GM23338 (cell line): ENCODE measurements at regions not wholly inside any gene's neighbourhood (a gene's known extent, or its start where the extent isn't known, plus 50 kb on each side); places are given as distances from the start of the nearest gene placed in this dataset.

Source experiments
- ATAC-seq: fragments of 200-7000 bp; cut with Tn5 transposase; 3 replicates; pipeline ENCODE4 v1.9.1; 2020
- DNase-seq: peaks from one replicate; pipeline ENCODE4 v3.0.0-alpha.2; 2015; ENCODE audit warnings: low spot score
- H2AFZ ChIP-seq: fragments of 200-600 bp; sonication (generic); 2 replicates; pipeline ENCODE4 v1.8.0; 2016; ENCODE audit warnings: antibody characterized with exemption, mild to moderate bottlenecking, moderate library complexity
- H3F3A ChIP-seq: fragments of 200-600 bp; sonication (generic); replicated peaks from 2 replicates; pipeline ENCODE4 v1.8.0; 2017; ENCODE audit warnings: antibody characterized with exemption, mixed run types, low read depth
- H3K27ac ChIP-seq: fragments of 200-600 bp; sonication (generic); 2 replicates; pipeline ENCODE4 v1.6.1; 2016; ENCODE audit warnings: low read depth
- H3K27me3 ChIP-seq: fragments of 200-600 bp; sonication (generic); 2 replicates; pipeline ENCODE4 v1.8.0; 2016; ENCODE audit warnings: mild to moderate bottlenecking, mixed run types, moderate library complexity; ENCODE audit not compliant: insufficient read depth
- H3K36me3 ChIP-seq: fragments of 200-600 bp; sonication (generic); 2 replicates; pipeline ENCODE4 v1.8.0; 2016; ENCODE audit warnings: mild to moderate bottlenecking; ENCODE audit not compliant: insufficient read depth
- H3K4me1 ChIP-seq: fragments of 200-600 bp; sonication (generic); 2 replicates; pipeline ENCODE4 v1.8.0; 2016; ENCODE audit warnings: mild to moderate bottlenecking, moderate library complexity; ENCODE audit not compliant: insufficient read depth
- H3K4me2 ChIP-seq: fragments of 200-600 bp; sonication (generic); 2 replicates; pipeline ENCODE4 v1.7.1; 2017; ENCODE audit warnings: mixed run types
- H3K4me3 ChIP-seq: fragments of 200-600 bp; sonication (generic); 2 replicates; pipeline ENCODE4 v1.6.1; 2016; ENCODE audit warnings: mixed run types
- H3K79me2 ChIP-seq: fragments of 200-600 bp; sonication (generic); replicated peaks from 2 replicates; pipeline ENCODE4 v1.8.0; 2017; ENCODE audit warnings: mild to moderate bottlenecking; ENCODE audit not compliant: insufficient read depth
- H3K9me2 ChIP-seq: fragments of 200-600 bp; sonication (generic); 2 replicates; pipeline ENCODE4 v1.8.0; 2017; ENCODE audit not compliant: insufficient read depth
- H4K20me1 ChIP-seq: fragments of 200-600 bp; sonication (generic); replicated peaks from 2 replicates; pipeline ENCODE4 v1.8.0; 2017; ENCODE audit warnings: mild to moderate bottlenecking; ENCODE audit not compliant: insufficient read depth
- H3K27ac Mint-ChIP-seq: 2 replicates; pipeline ENCODE4 v1.8.0; 2020; ENCODE audit warnings: inconsistent platforms, mild to moderate bottlenecking, moderate library complexity, mixed read lengths
- H3K27me3 Mint-ChIP-seq: 3 replicates; pipeline ENCODE4 v1.8.0; 2022; ENCODE audit warnings: low read depth, mild to moderate bottlenecking, moderate library complexity, mixed read lengths, inconsistent platforms; ENCODE audit not compliant: insufficient read depth, poor library complexity
- H3K36me3 Mint-ChIP-seq: 3 replicates; pipeline ENCODE4 v1.8.0; 2021; ENCODE audit warnings: low read depth, mild to moderate bottlenecking, inconsistent platforms, moderate library complexity, mixed read lengths
- H3K4me1 Mint-ChIP-seq: 3 replicates; pipeline ENCODE4 v1.8.0; 2020; ENCODE audit warnings: mild to moderate bottlenecking, inconsistent platforms, mixed read lengths
- H3K4me3 Mint-ChIP-seq: 3 replicates; pipeline ENCODE4 v1.8.0; 2021; ENCODE audit warnings: moderate library complexity, mild to moderate bottlenecking, inconsistent platforms, mixed read lengths
- H3K9me3 Mint-ChIP-seq: 3 replicates; pipeline ENCODE4 v1.8.0; 2020; ENCODE audit warnings: moderate library complexity, mild to moderate bottlenecking, inconsistent platforms, mixed read lengths
- CREB1 ChIP-seq: fragments of 250-450 bp; sonication (Bioruptor Pico); IDR thresholded peaks from 2 replicates; pipeline ENCODE4 v1.5.0; 2020; ENCODE audit warnings: low read depth, mild to moderate bottlenecking, moderate library complexity
- EZH2 ChIP-seq: fragments of 200-600 bp; sonication (generic); IDR thresholded peaks from one replicate; pipeline ENCODE4 v1.8.0; 2017; ENCODE audit warnings: antibody characterized with exemption, mild to moderate bottlenecking, low read depth; ENCODE audit not compliant: unreplicated experiment
- EZH2phosphoT487 ChIP-seq: fragments of 200-600 bp; sonication (generic); IDR thresholded peaks from one replicate; pipeline ENCODE4 v1.8.1; 2018; ENCODE audit warnings: antibody characterized with exemption; ENCODE audit not compliant: unreplicated experiment
- JUNB ChIP-seq: IDR thresholded peaks from one replicate; pipeline ENCODE4 v1.6.1; 2016; ENCODE audit warnings: antibody characterized with exemption; ENCODE audit not compliant: unreplicated experiment
- NANOG ChIP-seq: IDR thresholded peaks from 2 replicates; pipeline ENCODE4 v1.6.1; 2016; ENCODE audit warnings: antibody characterized with exemption, borderline replicate concordance
- POLR2AphosphoS5 ChIP-seq: IDR thresholded peaks from 2 replicates; pipeline ENCODE4 v1.6.1; 2016; ENCODE audit warnings: antibody characterized with exemption, low read depth
- STAT1 ChIP-seq: IDR thresholded peaks from one replicate; pipeline ENCODE4 v1.6.1; 2016; ENCODE audit warnings: antibody characterized with exemption; ENCODE audit not compliant: unreplicated experiment
- ZNF114 ChIP-seq: fragments of 250-450 bp; sonication (Bioruptor Pico); IDR thresholded peaks from 2 replicates; pipeline ENCODE4 v1.5.0; 2020; ENCODE audit warnings: mild to moderate bottlenecking, moderate library complexity
- ZNF331 ChIP-seq: fragments of 250-450 bp; sonication (Bioruptor Pico); IDR thresholded peaks from 2 replicates; pipeline ENCODE4 v1.5.0; 2020; ENCODE audit warnings: low read depth, mild to moderate bottlenecking, moderate library complexity
- TF ChIP-seq, protein P1 (sequence below): IDR thresholded peaks from one replicate; pipeline ENCODE4 v1.6.1; 2018; ENCODE audit warnings: antibody characterized with exemption; ENCODE audit not compliant: unreplicated experiment
- TF ChIP-seq, protein P2 (sequence below): IDR thresholded peaks from 2 replicates; pipeline ENCODE4 v1.6.1; 2016; ENCODE audit warnings: antibody characterized with exemption
- TF ChIP-seq, protein P3 (sequence below), 2 experiments: fragments of 200-600 bp in 1 of 2; sonication (generic) in 1 of 2; conservative IDR thresholded peaks; 2 replicates each; pipeline versions ENCODE4 v1.5.1 to v1.6.1; 2016 to 2017; ENCODE audit warnings: antibody characterized with exemption in 2 of 2, low read depth in 2 of 2, mild to moderate bottlenecking in 2 of 2, moderate library complexity in 1 of 2
- TF ChIP-seq, protein P4 (sequence below): fragments of 250-450 bp; sonication (Bioruptor Pico); IDR thresholded peaks from 2 replicates; pipeline ENCODE4 v1.5.0; 2020; ENCODE audit warnings: mild to moderate bottlenecking, moderate library complexity

DNA sequence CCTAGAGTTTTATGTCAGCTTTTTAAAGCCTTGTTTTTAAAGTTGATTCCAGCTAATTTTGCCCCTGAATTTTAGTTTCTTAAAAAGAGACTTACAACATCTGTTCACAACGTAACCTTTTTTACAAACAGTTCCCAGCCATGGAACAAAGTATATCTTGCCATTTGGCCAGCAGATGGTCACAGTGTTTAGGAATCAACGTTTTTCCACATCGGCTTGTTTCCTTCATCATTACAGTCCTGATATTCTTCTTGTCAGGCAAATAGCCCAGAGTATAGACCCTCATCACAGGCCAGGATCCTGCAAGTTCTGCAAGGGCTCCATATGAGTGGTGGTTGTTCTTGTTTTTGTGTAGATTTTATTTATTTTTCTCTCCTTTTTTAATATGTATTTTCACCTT lies 341.7 kb upstream of the HTR1E start:
- no peak overlapping the region for H3K4me2 ChIP-seq
- Mint-ChIP-seq H3K27me3 (no peaks in the 10 kb centered on the region), H3K36me3 (no peaks in the 10 kb centered on the region), H3K9me3 (no peaks in the 10 kb centered on the region), H3K4me1 (peaks cover 4% of the 10 kb centered on the region; the same call in 1 of the 3 replicates), H3K4me3 (no peak overlapping the region), H3K27ac (no peak overlapping the region)
- no peaks in the 10 kb centered on the region for H3K27me3 ChIP-seq
- H3K79me2 ChIP-seq, result no peaks in the 10 kb centered on the region
- no peaks in the 10 kb centered on the region for H3K36me3 ChIP-seq
- no peaks in the 10 kb centered on the region for H4K20me1 ChIP-seq
- H2AFZ ChIP-seq, result peak overlapping the region; percentile 72; the same call in 1 of the 2 replicates
- no peak overlapping the region for H3K27ac ChIP-seq
- ATAC-seq, result no peak
- H3F3A ChIP-seq, result no peaks in the 10 kb centered on the region
- no peak overlapping the region for H3K4me3 ChIP-seq
- TF ChIP-seq, protein P1, sequence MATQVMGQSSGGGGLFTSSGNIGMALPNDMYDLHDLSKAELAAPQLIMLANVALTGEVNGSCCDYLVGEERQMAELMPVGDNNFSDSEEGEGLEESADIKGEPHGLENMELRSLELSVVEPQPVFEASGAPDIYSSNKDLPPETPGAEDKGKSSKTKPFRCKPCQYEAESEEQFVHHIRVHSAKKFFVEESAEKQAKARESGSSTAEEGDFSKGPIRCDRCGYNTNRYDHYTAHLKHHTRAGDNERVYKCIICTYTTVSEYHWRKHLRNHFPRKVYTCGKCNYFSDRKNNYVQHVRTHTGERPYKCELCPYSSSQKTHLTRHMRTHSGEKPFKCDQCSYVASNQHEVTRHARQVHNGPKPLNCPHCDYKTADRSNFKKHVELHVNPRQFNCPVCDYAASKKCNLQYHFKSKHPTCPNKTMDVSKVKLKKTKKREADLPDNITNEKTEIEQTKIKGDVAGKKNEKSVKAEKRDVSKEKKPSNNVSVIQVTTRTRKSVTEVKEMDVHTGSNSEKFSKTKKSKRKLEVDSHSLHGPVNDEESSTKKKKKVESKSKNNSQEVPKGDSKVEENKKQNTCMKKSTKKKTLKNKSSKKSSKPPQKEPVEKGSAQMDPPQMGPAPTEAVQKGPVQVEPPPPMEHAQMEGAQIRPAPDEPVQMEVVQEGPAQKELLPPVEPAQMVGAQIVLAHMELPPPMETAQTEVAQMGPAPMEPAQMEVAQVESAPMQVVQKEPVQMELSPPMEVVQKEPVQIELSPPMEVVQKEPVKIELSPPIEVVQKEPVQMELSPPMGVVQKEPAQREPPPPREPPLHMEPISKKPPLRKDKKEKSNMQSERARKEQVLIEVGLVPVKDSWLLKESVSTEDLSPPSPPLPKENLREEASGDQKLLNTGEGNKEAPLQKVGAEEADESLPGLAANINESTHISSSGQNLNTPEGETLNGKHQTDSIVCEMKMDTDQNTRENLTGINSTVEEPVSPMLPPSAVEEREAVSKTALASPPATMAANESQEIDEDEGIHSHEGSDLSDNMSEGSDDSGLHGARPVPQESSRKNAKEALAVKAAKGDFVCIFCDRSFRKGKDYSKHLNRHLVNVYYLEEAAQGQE, result no peak
- TF ChIP-seq, protein P2, sequence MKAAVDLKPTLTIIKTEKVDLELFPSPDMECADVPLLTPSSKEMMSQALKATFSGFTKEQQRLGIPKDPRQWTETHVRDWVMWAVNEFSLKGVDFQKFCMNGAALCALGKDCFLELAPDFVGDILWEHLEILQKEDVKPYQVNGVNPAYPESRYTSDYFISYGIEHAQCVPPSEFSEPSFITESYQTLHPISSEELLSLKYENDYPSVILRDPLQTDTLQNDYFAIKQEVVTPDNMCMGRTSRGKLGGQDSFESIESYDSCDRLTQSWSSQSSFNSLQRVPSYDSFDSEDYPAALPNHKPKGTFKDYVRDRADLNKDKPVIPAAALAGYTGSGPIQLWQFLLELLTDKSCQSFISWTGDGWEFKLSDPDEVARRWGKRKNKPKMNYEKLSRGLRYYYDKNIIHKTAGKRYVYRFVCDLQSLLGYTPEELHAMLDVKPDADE, result no peak
- no peak for TF ChIP-seq STAT1
- no peak for TF ChIP-seq ZNF114 (CRISPR knock-in tag)
- TF ChIP-seq, protein P3, sequence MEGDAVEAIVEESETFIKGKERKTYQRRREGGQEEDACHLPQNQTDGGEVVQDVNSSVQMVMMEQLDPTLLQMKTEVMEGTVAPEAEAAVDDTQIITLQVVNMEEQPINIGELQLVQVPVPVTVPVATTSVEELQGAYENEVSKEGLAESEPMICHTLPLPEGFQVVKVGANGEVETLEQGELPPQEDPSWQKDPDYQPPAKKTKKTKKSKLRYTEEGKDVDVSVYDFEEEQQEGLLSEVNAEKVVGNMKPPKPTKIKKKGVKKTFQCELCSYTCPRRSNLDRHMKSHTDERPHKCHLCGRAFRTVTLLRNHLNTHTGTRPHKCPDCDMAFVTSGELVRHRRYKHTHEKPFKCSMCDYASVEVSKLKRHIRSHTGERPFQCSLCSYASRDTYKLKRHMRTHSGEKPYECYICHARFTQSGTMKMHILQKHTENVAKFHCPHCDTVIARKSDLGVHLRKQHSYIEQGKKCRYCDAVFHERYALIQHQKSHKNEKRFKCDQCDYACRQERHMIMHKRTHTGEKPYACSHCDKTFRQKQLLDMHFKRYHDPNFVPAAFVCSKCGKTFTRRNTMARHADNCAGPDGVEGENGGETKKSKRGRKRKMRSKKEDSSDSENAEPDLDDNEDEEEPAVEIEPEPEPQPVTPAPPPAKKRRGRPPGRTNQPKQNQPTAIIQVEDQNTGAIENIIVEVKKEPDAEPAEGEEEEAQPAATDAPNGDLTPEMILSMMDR (conservative IDR thresholded peaks at IDR 0.05; ENCODE audit: low read depth in 2 of 2), result no peak
- TF ChIP-seq, protein P4, sequence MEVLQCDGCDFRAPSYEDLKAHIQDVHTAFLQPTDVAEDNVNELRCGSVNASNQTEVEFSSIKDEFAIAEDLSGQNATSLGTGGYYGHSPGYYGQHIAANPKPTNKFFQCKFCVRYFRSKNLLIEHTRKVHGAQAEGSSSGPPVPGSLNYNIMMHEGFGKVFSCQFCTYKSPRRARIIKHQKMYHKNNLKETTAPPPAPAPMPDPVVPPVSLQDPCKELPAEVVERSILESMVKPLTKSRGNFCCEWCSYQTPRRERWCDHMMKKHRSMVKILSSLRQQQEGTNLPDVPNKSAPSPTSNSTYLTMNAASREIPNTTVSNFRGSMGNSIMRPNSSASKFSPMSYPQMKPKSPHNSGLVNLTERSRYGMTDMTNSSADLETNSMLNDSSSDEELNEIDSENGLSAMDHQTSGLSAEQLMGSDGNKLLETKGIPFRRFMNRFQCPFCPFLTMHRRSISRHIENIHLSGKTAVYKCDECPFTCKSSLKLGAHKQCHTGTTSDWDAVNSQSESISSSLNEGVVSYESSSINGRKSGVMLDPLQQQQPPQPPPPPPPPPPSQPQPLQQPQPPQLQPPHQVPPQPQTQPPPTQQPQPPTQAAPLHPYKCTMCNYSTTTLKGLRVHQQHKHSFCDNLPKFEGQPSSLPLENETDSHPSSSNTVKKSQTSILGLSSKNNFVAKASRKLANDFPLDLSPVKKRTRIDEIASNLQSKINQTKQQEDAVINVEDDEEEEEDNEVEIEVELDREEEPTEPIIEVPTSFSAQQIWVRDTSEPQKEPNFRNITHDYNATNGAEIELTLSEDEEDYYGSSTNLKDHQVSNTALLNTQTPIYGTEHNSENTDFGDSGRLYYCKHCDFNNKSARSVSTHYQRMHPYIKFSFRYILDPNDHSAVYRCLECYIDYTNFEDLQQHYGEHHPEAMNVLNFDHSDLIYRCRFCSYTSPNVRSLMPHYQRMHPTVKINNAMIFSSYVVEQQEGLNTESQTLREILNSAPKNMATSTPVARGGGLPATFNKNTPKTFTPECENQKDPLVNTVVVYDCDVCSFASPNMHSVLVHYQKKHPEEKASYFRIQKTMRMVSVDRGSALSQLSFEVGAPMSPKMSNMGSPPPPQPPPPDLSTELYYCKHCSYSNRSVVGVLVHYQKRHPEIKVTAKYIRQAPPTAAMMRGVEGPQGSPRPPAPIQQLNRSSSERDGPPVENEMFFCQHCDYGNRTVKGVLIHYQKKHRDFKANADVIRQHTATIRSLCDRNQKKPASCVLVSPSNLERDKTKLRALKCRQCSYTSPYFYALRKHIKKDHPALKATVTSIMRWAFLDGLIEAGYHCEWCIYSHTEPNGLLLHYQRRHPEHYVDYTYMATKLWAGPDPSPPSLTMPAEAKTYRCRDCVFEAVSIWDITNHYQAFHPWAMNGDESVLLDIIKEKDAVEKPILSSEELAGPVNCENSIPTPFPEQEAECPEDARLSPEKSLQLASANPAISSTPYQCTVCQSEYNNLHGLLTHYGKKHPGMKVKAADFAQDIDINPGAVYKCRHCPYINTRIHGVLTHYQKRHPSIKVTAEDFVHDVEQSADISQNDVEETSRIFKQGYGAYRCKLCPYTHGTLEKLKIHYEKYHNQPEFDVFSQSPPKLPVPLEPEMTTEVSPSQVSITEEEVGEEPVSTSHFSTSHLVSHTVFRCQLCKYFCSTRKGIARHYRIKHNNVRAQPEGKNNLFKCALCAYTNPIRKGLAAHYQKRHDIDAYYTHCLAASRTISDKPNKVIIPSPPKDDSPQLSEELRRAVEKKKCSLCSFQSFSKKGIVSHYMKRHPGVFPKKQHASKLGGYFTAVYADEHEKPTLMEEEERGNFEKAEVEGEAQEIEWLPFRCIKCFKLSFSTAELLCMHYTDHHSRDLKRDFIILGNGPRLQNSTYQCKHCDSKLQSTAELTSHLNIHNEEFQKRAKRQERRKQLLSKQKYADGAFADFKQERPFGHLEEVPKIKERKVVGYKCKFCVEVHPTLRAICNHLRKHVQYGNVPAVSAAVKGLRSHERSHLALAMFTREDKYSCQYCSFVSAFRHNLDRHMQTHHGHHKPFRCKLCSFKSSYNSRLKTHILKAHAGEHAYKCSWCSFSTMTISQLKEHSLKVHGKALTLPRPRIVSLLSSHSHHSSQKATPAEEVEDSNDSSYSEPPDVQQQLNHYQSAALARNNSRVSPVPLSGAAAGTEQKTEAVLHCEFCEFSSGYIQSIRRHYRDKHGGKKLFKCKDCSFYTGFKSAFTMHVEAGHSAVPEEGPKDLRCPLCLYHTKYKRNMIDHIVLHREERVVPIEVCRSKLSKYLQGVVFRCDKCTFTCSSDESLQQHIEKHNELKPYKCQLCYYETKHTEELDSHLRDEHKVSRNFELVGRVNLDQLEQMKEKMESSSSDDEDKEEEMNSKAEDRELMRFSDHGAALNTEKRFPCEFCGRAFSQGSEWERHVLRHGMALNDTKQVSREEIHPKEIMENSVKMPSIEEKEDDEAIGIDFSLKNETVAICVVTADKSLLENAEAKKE (CRISPR knock-in tag), result no peak
- TF ChIP-seq ZNF331 (CRISPR knock-in tag), result no peak
- TF ChIP-seq JUNB, result no peak
- no peak for TF ChIP-seq POLR2AphosphoS5
- no peak for TF ChIP-seq EZH2phosphoT487
- TF ChIP-seq NANOG, result no peak
- TF ChIP-seq EZH2, result no peak
- TF ChIP-seq CREB1 (CRISPR knock-in tag), result no peak
- H3K4me1 ChIP-seq, result 0 out of 2 replicates have a peak, but pooled peaks cover 4% of the 10 kb centered on the region
- no peak for DNase-seq
- H3K9me2 ChIP-seq, result peaks cover 2% of the 10 kb centered on the region; the same call in 1 of the 2 replicates
